DOHH2 (cell line): ENCODE measurements at regions not wholly inside any gene's neighbourhood (a gene's known extent, or its start where the extent isn't known, plus 50 kb on each side); places are given as distances from the start of the nearest gene placed in this dataset.

Source experiments
- H3F3A ChIP-seq: fragments of 200-600 bp; sonication (generic), shearing (Covaris generic); 2 replicates; pipeline ENCODE4 v1.6.0; 2016; ENCODE audit warnings: antibody characterized with exemption, mild to moderate bottlenecking; ENCODE audit not compliant: control insufficient read depth, insufficient read depth
- H3K27ac ChIP-seq: fragments of 200-600 bp; sonication (generic); 2 replicates; pipeline ENCODE4 v1.5.1; 2014; ENCODE audit warnings: low read depth, mild to moderate bottlenecking, low read length, moderate library complexity
- H3K27me3 ChIP-seq: fragments of 200-600 bp; sonication (generic); 2 replicates; pipeline ENCODE4 v1.6.1; 2014; ENCODE audit warnings: mild to moderate bottlenecking, low read length, mixed read lengths; ENCODE audit not compliant: control insufficient read depth
- H3K36me3 ChIP-seq: fragments of 200-600 bp; sonication (generic); 2 replicates; pipeline ENCODE4 v1.6.1; 2014; ENCODE audit warnings: mild to moderate bottlenecking, low read length, moderate library complexity, mixed read lengths; ENCODE audit not compliant: control insufficient read depth
- H3K4me1 ChIP-seq: fragments of 200-600 bp; sonication (generic); 2 replicates; pipeline ENCODE4 v1.6.1; 2014; ENCODE audit warnings: mild to moderate bottlenecking, low read length, mixed read lengths; ENCODE audit not compliant: control insufficient read depth
- H3K4me2 ChIP-seq: fragments of 200-600 bp; sonication (generic); 2 replicates; pipeline ENCODE4 v1.6.0; 2014; ENCODE audit warnings: mild to moderate bottlenecking, low read length, moderate library complexity
- H3K4me3 ChIP-seq: fragments of 200-600 bp; sonication (generic); 2 replicates; pipeline ENCODE4 v1.5.1; 2014; ENCODE audit warnings: mild to moderate bottlenecking, low read length, mixed read lengths
- H3K79me2 ChIP-seq: fragments of 200-600 bp; sonication (generic); 2 replicates; pipeline ENCODE4 v1.6.1; 2014; ENCODE audit warnings: mild to moderate bottlenecking, low read length, mixed read lengths; ENCODE audit not compliant: control insufficient read depth
- H3K9me2 ChIP-seq: fragments of 200-600 bp; sonication (generic); replicated peaks from 2 replicates; pipeline ENCODE4 v1.6.1; 2014; ENCODE audit warnings: mild to moderate bottlenecking, low read length, mixed read lengths; ENCODE audit not compliant: control insufficient read depth
- H3K9me3 ChIP-seq: fragments of 200-600 bp; sonication (generic); 2 replicates; pipeline ENCODE4 v1.6.1; 2014; ENCODE audit warnings: antibody characterized with exemption, low read length, mixed read lengths; ENCODE audit not compliant: control insufficient read depth, insufficient read depth
- H4K20me1 ChIP-seq: fragments of 200-600 bp; sonication (generic); 2 replicates; pipeline ENCODE4 v1.6.0; 2014; ENCODE audit warnings: low read depth, mild to moderate bottlenecking, antibody characterized with exemption, low read length, moderate library complexity; ENCODE audit not compliant: control insufficient read depth, insufficient read depth
- EZH2phosphoT487 ChIP-seq: fragments of 200-600 bp; sonication (generic); IDR thresholded peaks from 2 replicates; pipeline ENCODE4 v1.6.1; 2017; ENCODE audit warnings: borderline replicate concordance, mild to moderate bottlenecking, antibody characterized with exemption, low read length, moderate library complexity, mixed read lengths
- TF ChIP-seq, protein P1 (sequence below): fragments of 200-600 bp; sonication (generic); IDR thresholded peaks from one replicate; pipeline ENCODE4 v1.5.1; 2014; ENCODE audit warnings: antibody characterized with exemption, mild to moderate bottlenecking, low read depth, low read length; ENCODE audit not compliant: poor library complexity, severe bottlenecking

DNA sequence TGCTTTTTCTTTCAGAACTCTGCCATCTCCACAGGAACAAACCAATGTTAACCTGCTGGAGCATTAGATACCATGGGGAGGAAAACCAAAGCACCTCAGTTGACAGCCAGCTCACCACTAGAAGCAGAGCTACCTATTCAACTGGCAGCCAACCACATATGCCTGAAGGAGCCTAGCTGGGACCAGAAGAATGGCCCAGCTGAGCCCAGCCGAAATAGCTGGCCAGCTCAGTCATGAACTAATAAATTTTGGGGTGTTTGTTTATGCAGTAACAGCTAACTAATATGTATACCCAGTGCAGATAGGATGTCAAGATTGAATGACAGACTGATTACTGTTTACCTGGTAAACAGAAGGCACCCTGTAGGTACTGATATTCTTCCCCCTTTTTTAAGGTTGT lies 1117.5 kb downstream of the TBL1XR1 start:
- Histone ChIP-seq H3K27me3 (no peaks in the 10 kb centered on the region), H3K79me2 (no peaks in the 10 kb centered on the region), H3K9me2 (no peaks in the 10 kb centered on the region), H3K27ac (no peak overlapping the region), H3K36me3 (no peaks in the 10 kb centered on the region), H3F3A (no peaks in the 10 kb centered on the region), H3K4me2 (no peak overlapping the region), H3K4me1 (no peaks in the 10 kb centered on the region), H4K20me1 (no peaks in the 10 kb centered on the region), H3K4me3 (no peak overlapping the region), H3K9me3 (no peaks in the 10 kb centered on the region)
- TF ChIP-seq, protein P1, sequence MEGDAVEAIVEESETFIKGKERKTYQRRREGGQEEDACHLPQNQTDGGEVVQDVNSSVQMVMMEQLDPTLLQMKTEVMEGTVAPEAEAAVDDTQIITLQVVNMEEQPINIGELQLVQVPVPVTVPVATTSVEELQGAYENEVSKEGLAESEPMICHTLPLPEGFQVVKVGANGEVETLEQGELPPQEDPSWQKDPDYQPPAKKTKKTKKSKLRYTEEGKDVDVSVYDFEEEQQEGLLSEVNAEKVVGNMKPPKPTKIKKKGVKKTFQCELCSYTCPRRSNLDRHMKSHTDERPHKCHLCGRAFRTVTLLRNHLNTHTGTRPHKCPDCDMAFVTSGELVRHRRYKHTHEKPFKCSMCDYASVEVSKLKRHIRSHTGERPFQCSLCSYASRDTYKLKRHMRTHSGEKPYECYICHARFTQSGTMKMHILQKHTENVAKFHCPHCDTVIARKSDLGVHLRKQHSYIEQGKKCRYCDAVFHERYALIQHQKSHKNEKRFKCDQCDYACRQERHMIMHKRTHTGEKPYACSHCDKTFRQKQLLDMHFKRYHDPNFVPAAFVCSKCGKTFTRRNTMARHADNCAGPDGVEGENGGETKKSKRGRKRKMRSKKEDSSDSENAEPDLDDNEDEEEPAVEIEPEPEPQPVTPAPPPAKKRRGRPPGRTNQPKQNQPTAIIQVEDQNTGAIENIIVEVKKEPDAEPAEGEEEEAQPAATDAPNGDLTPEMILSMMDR: no peak
- no peak for TF ChIP-seq EZH2phosphoT487

DNA sequence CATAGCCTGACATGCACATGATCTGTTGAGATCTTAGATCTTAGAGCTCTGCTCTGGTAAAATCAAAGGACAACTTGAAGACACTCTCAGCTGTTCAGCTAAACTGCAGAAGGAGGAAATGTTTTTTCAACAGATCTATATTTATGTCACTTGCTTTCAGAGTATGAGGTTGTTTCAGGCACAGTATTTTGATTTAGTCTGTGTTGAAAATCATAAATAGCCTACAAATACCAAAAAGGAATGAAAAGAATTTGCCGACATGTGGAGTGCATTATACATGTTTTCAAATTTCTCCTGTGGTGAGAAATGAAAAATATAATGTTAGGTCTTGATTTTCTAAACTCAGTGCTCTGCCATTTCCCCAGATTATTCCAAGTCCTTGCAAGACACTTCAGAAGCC lies 1118.4 kb downstream of the TBL1XR1 start:
- TF ChIP-seq, protein P1: no peak
- TF ChIP-seq EZH2phosphoT487: no peak
- Histone ChIP-seq H3K9me2 (no peaks in the 10 kb centered on the region), H3K9me3 (no peaks in the 10 kb centered on the region), H3K4me3 (no peak overlapping the region), H3K4me2 (no peak overlapping the region), H3K27ac (no peak overlapping the region), H3K4me1 (no peaks in the 10 kb centered on the region), H3K36me3 (no peaks in the 10 kb centered on the region), H3K27me3 (no peaks in the 10 kb centered on the region), H3F3A (no peaks in the 10 kb centered on the region), H3K79me2 (no peaks in the 10 kb centered on the region), H4K20me1 (no peaks in the 10 kb centered on the region)

DNA sequence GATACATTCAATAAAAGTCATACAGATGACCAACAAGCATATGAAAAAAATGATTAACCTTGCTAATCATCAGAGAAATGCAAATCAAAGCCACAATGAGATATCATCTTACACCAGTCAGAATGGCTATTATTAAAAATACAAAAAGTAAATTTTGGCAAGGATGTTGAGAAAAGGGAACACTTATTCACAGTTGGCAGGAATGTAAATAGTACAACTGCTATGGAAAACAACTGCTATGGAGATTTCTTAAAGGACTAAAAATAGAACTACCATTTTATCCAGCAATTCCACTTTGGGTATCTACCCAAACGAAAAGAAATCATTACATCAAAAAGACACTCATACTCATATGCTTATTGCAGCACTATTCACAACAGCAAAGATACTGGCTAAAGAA lies 1121.8 kb downstream of the TBL1XR1 start:
- no peaks in the 10 kb centered on the region for H3K9me2 ChIP-seq
- H3K4me3 ChIP-seq: no peak overlapping the region
- H3K4me2 ChIP-seq: no peak overlapping the region
- no peaks in the 10 kb centered on the region for H3K4me1 ChIP-seq
- H3K9me3 ChIP-seq: no peaks in the 10 kb centered on the region
- no peaks in the 10 kb centered on the region for H3K27me3 ChIP-seq
- no peaks in the 10 kb centered on the region for H4K20me1 ChIP-seq
- H3K27ac ChIP-seq: no peak overlapping the region
- H3K36me3 ChIP-seq: no peaks in the 10 kb centered on the region
- no peaks in the 10 kb centered on the region for H3F3A ChIP-seq
- no peak for TF ChIP-seq EZH2phosphoT487
- TF ChIP-seq, protein P1: no peak
- H3K79me2 ChIP-seq: no peaks in the 10 kb centered on the region

DNA sequence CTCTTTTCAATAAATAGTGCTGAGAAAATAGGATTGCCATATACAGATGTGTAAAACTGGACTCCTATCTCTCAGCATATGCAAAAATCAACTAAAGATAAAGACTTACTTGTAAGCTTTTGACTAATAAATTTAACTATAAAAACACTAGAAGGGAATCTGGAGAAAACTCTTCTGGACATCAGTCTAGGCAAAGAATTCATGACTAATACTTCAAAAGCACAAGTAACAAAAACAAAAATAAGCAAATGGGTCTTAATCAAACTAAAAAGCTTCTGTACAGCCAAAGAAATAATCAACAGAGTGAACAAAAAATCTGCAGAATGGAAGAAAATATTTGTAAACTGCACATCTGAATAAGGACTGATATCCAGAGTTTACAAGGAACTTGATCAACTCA lies 1122.2 kb downstream of the TBL1XR1 start:
- H3K4me1 ChIP-seq: no peaks in the 10 kb centered on the region
- H3K9me3 ChIP-seq: no peaks in the 10 kb centered on the region
- H3K36me3 ChIP-seq: no peaks in the 10 kb centered on the region
- H3K79me2 ChIP-seq: no peaks in the 10 kb centered on the region
- H3K9me2 ChIP-seq: no peaks in the 10 kb centered on the region
- H4K20me1 ChIP-seq: no peaks in the 10 kb centered on the region
- TF ChIP-seq EZH2phosphoT487: no peak
- TF ChIP-seq, protein P1: no peak
- no peaks in the 10 kb centered on the region for H3F3A ChIP-seq
- no peaks in the 10 kb centered on the region for H3K27me3 ChIP-seq
- no peak overlapping the region for H3K4me2 ChIP-seq
- no peak overlapping the region for H3K27ac ChIP-seq
- no peak overlapping the region for H3K4me3 ChIP-seq
